Subcutaneous abdominal adipose tissue (tissue), 5 donors: ENCODE measurements at regions not wholly inside any gene's neighbourhood (a gene's known extent, or its start where the extent isn't known, plus 50 kb on each side); places are given as distances from the start of the nearest gene placed in this dataset.

Experiments used
- H3K27ac ChIP-seq: one replicate; pipeline ENCODE4 v1.7.0; 2013; ENCODE audit warnings: low read depth, mild to moderate bottlenecking, inconsistent platforms, low read length, moderate library complexity
- H3K27me3 ChIP-seq, 5 donors: one replicate each; pipeline ENCODE4 v1.7.0; 2013; ENCODE audit warnings: low read length in 5 of 5, inconsistent platforms in 1 of 5; ENCODE audit not compliant: control insufficient read depth in 5 of 5, insufficient read depth in 4 of 5
- H3K36me3 ChIP-seq, 5 donors: one replicate each; pipeline ENCODE4 v1.7.0; 2013; ENCODE audit warnings: low read length in 5 of 5; ENCODE audit not compliant: control insufficient read depth in 5 of 5, insufficient read depth in 5 of 5
- H3K4me1 ChIP-seq, 5 donors: one replicate each; pipeline ENCODE4 v1.7.0; 2013; ENCODE audit warnings: low read length in 5 of 5, mild to moderate bottlenecking in 3 of 5, moderate library complexity in 1 of 5; ENCODE audit not compliant: control insufficient read depth in 5 of 5, insufficient read depth in 5 of 5
- H3K4me3 ChIP-seq, 5 donors: one replicate each; pipeline ENCODE4 v1.7.0; 2013; ENCODE audit warnings: low read length in 5 of 5, low read depth in 1 of 5
- H3K9ac ChIP-seq, 5 donors: one replicate each; pipeline ENCODE4 v1.7.0; 2013; ENCODE audit warnings: low read length in 5 of 5, mild to moderate bottlenecking in 4 of 5, moderate library complexity in 3 of 5
- H3K9me3 ChIP-seq, 5 donors: one replicate each; pipeline ENCODE4 v1.7.0; 2013; ENCODE audit warnings: low read length in 5 of 5; ENCODE audit not compliant: control insufficient read depth in 5 of 5
- donor health status: healthy.
- donor health status: healthy.
- donor health status: healthy.
- donor health status: healthy.
- donor health status: healthy.

- Histone ChIP-seq H3K4me1 (no peaks in the 10 kb centered on the region), H3K27me3 (no peaks in the 10 kb centered on the region), H3K4me3 (no peak overlapping the region), H3K36me3 (no peaks in the 10 kb centered on the region), H3K27ac (no peak overlapping the region), H3K9me3 (peaks cover 0 to 11% (median 0%) of the 10 kb centered on the region in 5 donors), H3K9ac (no peak overlapping the region)
These were observed 1057.2 kb upstream of the PIK3C3 start for GRCh38 chr18:40897884-40898283.

GRCh38 chr18:40883271-40883670 lies 1071.8 kb upstream of the PIK3C3 start:
- no peak overlapping the region for H3K9ac ChIP-seq
- no peak overlapping the region for H3K4me3 ChIP-seq
- no peaks in the 10 kb centered on the region for H3K27me3 ChIP-seq
- H3K9me3 ChIP-seq, result no peaks in the 10 kb centered on the region
- no peak overlapping the region for H3K27ac ChIP-seq
- no peaks in the 10 kb centered on the region for H3K36me3 ChIP-seq
- H3K4me1 ChIP-seq, result no peaks in the 10 kb centered on the region

- Histone ChIP-seq H3K9ac (no peak overlapping the region), H3K9me3 (no peaks in the 10 kb centered on the region), H3K4me1 (no peaks in the 10 kb centered on the region), H3K4me3 (no peak overlapping the region), H3K27me3 (no peaks in the 10 kb centered on the region), H3K36me3 (no peaks in the 10 kb centered on the region), H3K27ac (no peak overlapping the region)
These were observed 1072.6 kb upstream of the PIK3C3 start for GRCh38 chr18:40882468-40882867.

- no peak overlapping the region for H3K4me3 ChIP-seq
- H3K9ac ChIP-seq, result no peak overlapping the region
- H3K36me3 ChIP-seq, result no peaks in the 10 kb centered on the region
- no peaks in the 10 kb centered on the region for H3K4me1 ChIP-seq
- H3K9me3 ChIP-seq, result no peaks in the 10 kb centered on the region
- H3K27me3 ChIP-seq, result no peaks in the 10 kb centered on the region
- no peak overlapping the region for H3K27ac ChIP-seq
These were observed 1076.7 kb upstream of the PIK3C3 start for GRCh38 chr18:40878371-40878770.

GRCh38 chr18:40877096-40877495 lies 1077.9 kb upstream of the PIK3C3 start:
- Histone ChIP-seq H3K27ac (no peak overlapping the region), H3K9ac (no peak overlapping the region), H3K36me3 (no peaks in the 10 kb centered on the region), H3K4me1 (no peaks in the 10 kb centered on the region), H3K27me3 (no peaks in the 10 kb centered on the region), H3K4me3 (no peak overlapping the region), H3K9me3 (no peaks in the 10 kb centered on the region)

GRCh38 chr18:40875101-40875615 lies 1079.9 kb upstream of the PIK3C3 start:
- Histone ChIP-seq H3K27ac (no peak overlapping the region), H3K9me3 (no peaks in the 10 kb centered on the region), H3K36me3 (no peaks in the 10 kb centered on the region), H3K27me3 (no peaks in the 10 kb centered on the region), H3K4me1 (no peaks in the 10 kb centered on the region), H3K9ac (no peak overlapping the region), H3K4me3 (no peak overlapping the region)

- Histone ChIP-seq H3K36me3 (no peaks in the 10 kb centered on the region), H3K4me3 (no peak overlapping the region), H3K9ac (no peak overlapping the region), H3K9me3 (no peaks in the 10 kb centered on the region), H3K4me1 (no peaks in the 10 kb centered on the region), H3K27ac (no peak overlapping the region), H3K27me3 (no peaks in the 10 kb centered on the region)
These were observed 1080.8 kb upstream of the PIK3C3 start for GRCh38 chr18:40874233-40874632.

GRCh38 chr18:40868110-40868858 lies 1086.8 kb upstream of the PIK3C3 start:
- H3K4me1 ChIP-seq, result no peaks in the 10 kb centered on the region
- H3K9ac ChIP-seq, result no peak overlapping the region
- peaks cover 0 to 3% (median 0%) of the 10 kb centered on the region in 5 donors for H3K9me3 ChIP-seq
- no peak overlapping the region for H3K4me3 ChIP-seq
- no peaks in the 10 kb centered on the region for H3K36me3 ChIP-seq
- no peak overlapping the region for H3K27ac ChIP-seq
- no peaks in the 10 kb centered on the region for H3K27me3 ChIP-seq

GRCh38 chr18:40867459-40867858 lies 1087.6 kb upstream of the PIK3C3 start:
- no peaks in the 10 kb centered on the region for H3K4me1 ChIP-seq
- H3K27me3 ChIP-seq, result no peaks in the 10 kb centered on the region
- H3K4me3 ChIP-seq, result no peak overlapping the region
- H3K9me3 ChIP-seq, result peaks cover 0 to 3% (median 0%) of the 10 kb centered on the region in 5 donors
- no peak overlapping the region for H3K9ac ChIP-seq
- H3K27ac ChIP-seq, result no peak overlapping the region
- H3K36me3 ChIP-seq, result no peaks in the 10 kb centered on the region

GRCh38 chr18:40866968-40867367 lies 1088.1 kb upstream of the PIK3C3 start:
- Histone ChIP-seq H3K4me1 (no peaks in the 10 kb centered on the region), H3K36me3 (no peaks in the 10 kb centered on the region), H3K27me3 (no peaks in the 10 kb centered on the region), H3K27ac (no peak overlapping the region), H3K4me3 (no peak overlapping the region), H3K9ac (no peak overlapping the region), H3K9me3 (peaks cover 0 to 3% (median 0%) of the 10 kb centered on the region in 5 donors)
